DOHH2 (cell line): ENCODE measurements at regions not wholly inside any gene's neighbourhood (a gene's known extent, or its start where the extent isn't known, plus 50 kb on each side); places are given as distances from the start of the nearest gene placed in this dataset.

Experiments
- EZH2phosphoT487 ChIP-seq: fragments of 200-600 bp; sonication (generic); IDR thresholded peaks from 2 replicates; pipeline ENCODE4 v1.6.1; 2017; ENCODE audit warnings: borderline replicate concordance, mild to moderate bottlenecking, antibody characterized with exemption, low read length, moderate library complexity, mixed read lengths
- TF ChIP-seq, protein P1 (sequence below): fragments of 200-600 bp; sonication (generic); IDR thresholded peaks from one replicate; pipeline ENCODE4 v1.5.1; 2014; ENCODE audit warnings: antibody characterized with exemption, mild to moderate bottlenecking, low read depth, low read length; ENCODE audit not compliant: poor library complexity, severe bottlenecking

DNA sequence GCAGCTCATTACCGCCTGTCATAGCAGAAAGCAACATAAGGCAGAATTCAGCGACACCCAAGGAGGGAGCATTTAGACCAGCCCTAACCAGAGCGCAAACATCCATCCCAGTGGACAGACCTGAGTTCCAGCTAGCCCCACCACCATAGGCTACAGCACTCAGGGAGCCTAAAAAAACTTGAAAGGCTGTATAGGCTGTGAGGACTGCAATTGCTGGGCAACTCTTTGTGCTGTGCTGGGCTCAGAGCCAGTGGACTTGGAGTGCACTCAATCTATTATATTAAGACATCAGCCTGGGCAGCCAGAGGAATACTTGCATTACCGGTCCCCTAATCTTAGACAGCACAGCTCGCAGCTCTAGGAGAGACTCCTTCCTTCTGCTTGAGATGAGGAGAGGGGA is 207.3 kb downstream of the KIF2B start:
- TF ChIP-seq, protein P1, sequence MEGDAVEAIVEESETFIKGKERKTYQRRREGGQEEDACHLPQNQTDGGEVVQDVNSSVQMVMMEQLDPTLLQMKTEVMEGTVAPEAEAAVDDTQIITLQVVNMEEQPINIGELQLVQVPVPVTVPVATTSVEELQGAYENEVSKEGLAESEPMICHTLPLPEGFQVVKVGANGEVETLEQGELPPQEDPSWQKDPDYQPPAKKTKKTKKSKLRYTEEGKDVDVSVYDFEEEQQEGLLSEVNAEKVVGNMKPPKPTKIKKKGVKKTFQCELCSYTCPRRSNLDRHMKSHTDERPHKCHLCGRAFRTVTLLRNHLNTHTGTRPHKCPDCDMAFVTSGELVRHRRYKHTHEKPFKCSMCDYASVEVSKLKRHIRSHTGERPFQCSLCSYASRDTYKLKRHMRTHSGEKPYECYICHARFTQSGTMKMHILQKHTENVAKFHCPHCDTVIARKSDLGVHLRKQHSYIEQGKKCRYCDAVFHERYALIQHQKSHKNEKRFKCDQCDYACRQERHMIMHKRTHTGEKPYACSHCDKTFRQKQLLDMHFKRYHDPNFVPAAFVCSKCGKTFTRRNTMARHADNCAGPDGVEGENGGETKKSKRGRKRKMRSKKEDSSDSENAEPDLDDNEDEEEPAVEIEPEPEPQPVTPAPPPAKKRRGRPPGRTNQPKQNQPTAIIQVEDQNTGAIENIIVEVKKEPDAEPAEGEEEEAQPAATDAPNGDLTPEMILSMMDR = no peak
- no peak for TF ChIP-seq EZH2phosphoT487
